Breast epithelium (tissue), 3 donors: ENCODE measurements at regions not wholly inside any gene's neighbourhood (a gene's known extent, or its start where the extent isn't known, plus 50 kb on each side); places are given as distances from the start of the nearest gene placed in this dataset.

ENCODE experiments used
- POLR2A ChIP-seq: fragments of 450-650 bp; IDR thresholded peaks from one replicate; pipeline ENCODE4 v1.6.1; 2016; ENCODE audit warnings: antibody characterized with exemption, mild to moderate bottlenecking, moderate library complexity
- POLR2AphosphoS5 ChIP-seq, 3 donors: sonication (generic); formaldehyde crosslinking; IDR thresholded peaks; one replicate each; pipeline ENCODE4 v1.6.1; 2017; ENCODE audit warnings: antibody characterized with exemption in 3 of 3
- TF ChIP-seq, protein P1 (sequence below), 3 donors: fragments of 450-650 bp; IDR thresholded peaks; one replicate each; pipeline ENCODE4 v1.5.1; 2016 to 2017; ENCODE audit warnings: antibody characterized with exemption in 3 of 3, mild to moderate bottlenecking in 3 of 3, moderate library complexity in 3 of 3

DNA sequence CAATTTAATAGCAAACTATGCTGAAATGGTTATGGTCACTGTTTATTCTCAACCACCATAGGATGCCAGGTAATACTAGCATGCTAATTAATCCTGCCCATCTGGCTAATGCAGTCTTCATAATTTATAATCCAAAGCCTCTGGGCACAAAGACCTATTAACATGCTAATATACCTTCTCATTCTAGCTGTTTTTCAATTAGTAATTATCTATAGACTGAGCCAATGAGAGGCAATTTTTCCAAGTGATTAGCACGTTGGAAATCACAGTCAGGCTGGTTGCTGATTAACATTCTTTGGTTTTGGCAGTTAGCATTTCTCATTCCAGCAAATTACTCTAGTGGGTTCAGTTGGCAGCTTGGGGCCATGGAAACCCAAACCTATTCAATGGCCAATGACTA, 357.2 kb downstream of the SEC23A start:
- TF ChIP-seq, protein P1, sequence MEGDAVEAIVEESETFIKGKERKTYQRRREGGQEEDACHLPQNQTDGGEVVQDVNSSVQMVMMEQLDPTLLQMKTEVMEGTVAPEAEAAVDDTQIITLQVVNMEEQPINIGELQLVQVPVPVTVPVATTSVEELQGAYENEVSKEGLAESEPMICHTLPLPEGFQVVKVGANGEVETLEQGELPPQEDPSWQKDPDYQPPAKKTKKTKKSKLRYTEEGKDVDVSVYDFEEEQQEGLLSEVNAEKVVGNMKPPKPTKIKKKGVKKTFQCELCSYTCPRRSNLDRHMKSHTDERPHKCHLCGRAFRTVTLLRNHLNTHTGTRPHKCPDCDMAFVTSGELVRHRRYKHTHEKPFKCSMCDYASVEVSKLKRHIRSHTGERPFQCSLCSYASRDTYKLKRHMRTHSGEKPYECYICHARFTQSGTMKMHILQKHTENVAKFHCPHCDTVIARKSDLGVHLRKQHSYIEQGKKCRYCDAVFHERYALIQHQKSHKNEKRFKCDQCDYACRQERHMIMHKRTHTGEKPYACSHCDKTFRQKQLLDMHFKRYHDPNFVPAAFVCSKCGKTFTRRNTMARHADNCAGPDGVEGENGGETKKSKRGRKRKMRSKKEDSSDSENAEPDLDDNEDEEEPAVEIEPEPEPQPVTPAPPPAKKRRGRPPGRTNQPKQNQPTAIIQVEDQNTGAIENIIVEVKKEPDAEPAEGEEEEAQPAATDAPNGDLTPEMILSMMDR (IDR thresholded peaks at IDR 0.05) = no peak
- no peak for TF ChIP-seq POLR2AphosphoS5 (IDR thresholded peaks at IDR 0.05)
- TF ChIP-seq POLR2A = no peak
